DND-41 (cell line): ENCODE measurements at regions not wholly inside any gene's neighbourhood (a gene's known extent, or its start where the extent isn't known, plus 50 kb on each side); places are given as distances from the start of the nearest gene placed in this dataset.

ENCODE experiments used
- EZH2 ChIP-seq: IDR thresholded peaks from 3 replicates; pipeline ENCODE4 v1.6.1; 2012; ENCODE audit warnings: borderline replicate concordance, low read depth, mild to moderate bottlenecking, moderate library complexity, low read length, inconsistent platforms; ENCODE audit not compliant: severe bottlenecking
- TF ChIP-seq, protein P1 (sequence below): IDR thresholded peaks from 2 replicates; pipeline ENCODE4 v1.5.1; 2012; ENCODE audit warnings: borderline replicate concordance, low read length, moderate library complexity, mild to moderate bottlenecking; ENCODE audit not compliant: poor library complexity, severe bottlenecking; ENCODE audit errors: extremely low read depth

DNA sequence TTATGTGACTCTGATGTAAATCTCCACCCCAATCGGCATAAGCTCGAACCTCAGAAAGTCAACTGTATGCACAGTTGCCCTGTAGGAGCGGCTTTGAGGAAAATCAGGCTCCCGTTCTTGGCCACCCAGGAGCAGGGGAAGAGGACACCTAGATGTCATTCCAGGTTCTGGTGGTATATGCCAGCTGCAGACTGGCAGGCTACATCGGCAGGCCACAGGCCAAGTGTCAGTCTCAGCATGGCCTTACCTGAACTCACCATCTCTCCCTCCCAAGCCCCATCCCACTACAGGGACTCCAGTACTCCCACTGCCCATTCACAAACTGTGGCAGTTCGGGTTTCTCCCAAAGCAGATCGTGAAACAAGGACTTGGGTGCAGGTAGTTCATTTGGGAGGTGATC, 428.1 kb downstream of the BCOR start:
- TF ChIP-seq, protein P1, sequence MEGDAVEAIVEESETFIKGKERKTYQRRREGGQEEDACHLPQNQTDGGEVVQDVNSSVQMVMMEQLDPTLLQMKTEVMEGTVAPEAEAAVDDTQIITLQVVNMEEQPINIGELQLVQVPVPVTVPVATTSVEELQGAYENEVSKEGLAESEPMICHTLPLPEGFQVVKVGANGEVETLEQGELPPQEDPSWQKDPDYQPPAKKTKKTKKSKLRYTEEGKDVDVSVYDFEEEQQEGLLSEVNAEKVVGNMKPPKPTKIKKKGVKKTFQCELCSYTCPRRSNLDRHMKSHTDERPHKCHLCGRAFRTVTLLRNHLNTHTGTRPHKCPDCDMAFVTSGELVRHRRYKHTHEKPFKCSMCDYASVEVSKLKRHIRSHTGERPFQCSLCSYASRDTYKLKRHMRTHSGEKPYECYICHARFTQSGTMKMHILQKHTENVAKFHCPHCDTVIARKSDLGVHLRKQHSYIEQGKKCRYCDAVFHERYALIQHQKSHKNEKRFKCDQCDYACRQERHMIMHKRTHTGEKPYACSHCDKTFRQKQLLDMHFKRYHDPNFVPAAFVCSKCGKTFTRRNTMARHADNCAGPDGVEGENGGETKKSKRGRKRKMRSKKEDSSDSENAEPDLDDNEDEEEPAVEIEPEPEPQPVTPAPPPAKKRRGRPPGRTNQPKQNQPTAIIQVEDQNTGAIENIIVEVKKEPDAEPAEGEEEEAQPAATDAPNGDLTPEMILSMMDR, result no peak
- TF ChIP-seq EZH2, result no peak
